H1 (cell line): ENCODE measurements at regions not wholly inside any gene's neighbourhood (a gene's known extent, or its start where the extent isn't known, plus 50 kb on each side); places are given as distances from the start of the nearest gene placed in this dataset.

Experiments used
- KDM4A ChIP-seq: IDR thresholded peaks from one replicate; pipeline ENCODE4 v1.7.1; 2012; ENCODE audit warnings: low read depth, mild to moderate bottlenecking, moderate library complexity, low read length, inconsistent platforms; ENCODE audit not compliant: severe bottlenecking
- RNF2 ChIP-seq: fragments of 200-900, 300-1000 bp; sonication (generic); IDR thresholded peaks from 2 replicates; pipeline ENCODE4 v1.7.1; 2016; ENCODE audit warnings: borderline replicate concordance, low read depth, mild to moderate bottlenecking, antibody characterized with exemption, low read length; ENCODE audit not compliant: poor library complexity, severe bottlenecking; ENCODE audit errors: missing control alignments
- TF ChIP-seq, protein P1 (sequence below): IDR thresholded peaks from 2 replicates; pipeline ENCODE4 v1.6.1; 2012; ENCODE audit warnings: low read length, inconsistent platforms

DNA sequence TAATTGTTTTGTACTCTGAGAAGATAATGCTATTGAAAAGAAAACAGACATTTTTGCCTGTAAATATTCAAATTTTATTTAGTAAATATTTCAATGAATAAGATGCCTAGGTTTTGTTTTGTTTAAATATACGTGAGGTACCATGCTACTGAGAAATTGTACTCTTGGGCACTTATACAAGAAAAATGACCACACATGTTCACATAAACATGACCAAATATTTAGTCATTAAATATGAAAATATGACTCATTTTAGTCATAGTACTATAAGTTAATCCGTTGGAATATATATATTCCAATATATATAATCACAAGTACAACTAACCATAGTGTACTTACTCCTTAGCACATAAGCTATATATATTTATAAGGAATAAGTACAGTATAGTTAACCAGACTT lies 56.7 kb upstream of the ZNF804A start (continued):
- TF ChIP-seq RNF2 (no peak), KDM4A (no peak)
- TF ChIP-seq, protein P1, sequence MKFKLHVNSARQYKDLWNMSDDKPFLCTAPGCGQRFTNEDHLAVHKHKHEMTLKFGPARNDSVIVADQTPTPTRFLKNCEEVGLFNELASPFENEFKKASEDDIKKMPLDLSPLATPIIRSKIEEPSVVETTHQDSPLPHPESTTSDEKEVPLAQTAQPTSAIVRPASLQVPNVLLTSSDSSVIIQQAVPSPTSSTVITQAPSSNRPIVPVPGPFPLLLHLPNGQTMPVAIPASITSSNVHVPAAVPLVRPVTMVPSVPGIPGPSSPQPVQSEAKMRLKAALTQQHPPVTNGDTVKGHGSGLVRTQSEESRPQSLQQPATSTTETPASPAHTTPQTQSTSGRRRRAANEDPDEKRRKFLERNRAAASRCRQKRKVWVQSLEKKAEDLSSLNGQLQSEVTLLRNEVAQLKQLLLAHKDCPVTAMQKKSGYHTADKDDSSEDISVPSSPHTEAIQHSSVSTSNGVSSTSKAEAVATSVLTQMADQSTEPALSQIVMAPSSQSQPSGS, result no peak
